ENCODE measurements at regions not wholly inside any gene's neighbourhood (a gene's known extent, or its start where the extent isn't known, plus 50 kb on each side); places are given as distances from the start of the nearest gene placed in this dataset.

DNA sequence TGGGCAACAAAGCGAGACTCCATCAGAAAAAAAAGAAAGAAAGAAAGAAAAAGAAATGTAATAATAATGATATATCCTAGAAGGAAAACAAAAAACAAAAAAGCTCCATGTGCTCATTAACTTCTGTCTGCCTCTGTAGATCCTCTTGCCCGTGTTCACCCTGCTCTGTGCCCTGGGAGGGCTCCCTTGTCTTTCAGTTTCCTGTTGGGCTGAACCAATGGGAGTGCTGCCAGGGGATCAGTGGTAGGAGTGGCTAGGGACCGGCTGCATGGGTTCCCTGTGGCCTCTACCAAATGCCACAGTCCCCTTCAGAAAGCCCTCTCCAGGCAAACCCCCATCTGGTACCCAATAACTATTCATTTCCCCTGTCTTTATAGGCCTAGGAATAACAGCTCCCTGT is 51.8 kb upstream of the PARD3 start:
- FAIRE-seq: no peak
